NT2/D1 (cell line): ENCODE measurements at regions not wholly inside any gene's neighbourhood (a gene's known extent, or its start where the extent isn't known, plus 50 kb on each side); places are given as distances from the start of the nearest gene placed in this dataset.

Experiments used
- SUZ12 ChIP-seq: IDR thresholded peaks from 2 replicates; pipeline ENCODE4 v1.6.1; 2011; ENCODE audit not compliant: insufficient read length, insufficient read depth; ENCODE audit errors: extremely low read depth
- YY1 ChIP-seq: IDR thresholded peaks from 2 replicates; pipeline ENCODE4 v1.6.1; 2011; ENCODE audit not compliant: insufficient read length, insufficient read depth

GRCh38 chr5:164324239-164324638, 818.8 kb downstream of the MAT2B start:
- TF ChIP-seq YY1 (no peak), SUZ12 (no peak)
